ENCODE measurements at regions not wholly inside any gene's neighbourhood (a gene's known extent, or its start where the extent isn't known, plus 50 kb on each side); places are given as distances from the start of the nearest gene placed in this dataset.

DNA sequence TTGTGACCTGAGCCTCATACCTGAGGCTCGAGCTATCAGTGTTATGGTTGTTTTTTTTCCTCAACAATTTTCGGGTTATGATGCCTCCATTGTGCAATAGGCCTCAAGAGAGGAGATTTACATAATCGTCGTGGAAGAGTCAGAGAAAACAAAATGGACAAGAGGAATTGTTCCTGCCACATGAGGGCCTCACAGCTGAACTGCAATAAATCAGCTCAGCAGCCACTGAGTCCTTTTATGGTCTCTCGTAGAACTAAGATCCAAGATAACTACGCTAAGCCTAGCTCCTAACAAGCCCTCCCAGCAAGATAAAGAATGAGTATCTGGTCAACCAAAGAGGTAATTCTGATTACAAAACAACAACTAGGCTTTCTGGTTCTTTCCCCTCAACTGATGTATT is 336.8 kb downstream of the WDR11 start:
- Mint-ChIP-seq H3K27me3 (ENCODE audit: insufficient read depth, low read depth, poor library complexity) (no peaks in the 10 kb centered on the region), H3K9me3 (no peaks in the 10 kb centered on the region), H3K4me3 (no peak overlapping the region), H3K4me1 (peaks cover 4% of the 10 kb centered on the region; the same call in 1 of the 3 replicates), H3K27ac (no peak overlapping the region), H3K36me3 (ENCODE audit: low read depth) (no peaks in the 10 kb centered on the region)
- DNase-seq (ENCODE audit: low spot score) = peak; percentile 14
- H3K36me3 ChIP-seq (ENCODE audit: insufficient read depth) = no peaks in the 10 kb centered on the region
- H4K20me1 ChIP-seq (replicated peaks; ENCODE audit: insufficient read depth) = no peaks in the 10 kb centered on the region
- no peak overlapping the region for H3K4me2 ChIP-seq
- H3K9me2 ChIP-seq (ENCODE audit: insufficient read depth) = no peaks in the 10 kb centered on the region
- H3K27ac ChIP-seq (ENCODE audit: low read depth) = no peak overlapping the region
- no peak overlapping the region for H3K4me3 ChIP-seq
- H3K27me3 ChIP-seq (ENCODE audit: insufficient read depth) = no peaks in the 10 kb centered on the region
- no peaks in the 10 kb centered on the region for H3F3A ChIP-seq (replicated peaks; ENCODE audit: low read depth)
- no peak overlapping the region; the same call in 1 of the 2 replicates for H2AFZ ChIP-seq
- no peak for ATAC-seq
- no peaks in the 10 kb centered on the region for H3K4me1 ChIP-seq (ENCODE audit: insufficient read depth)
- TF ChIP-seq, protein P1, sequence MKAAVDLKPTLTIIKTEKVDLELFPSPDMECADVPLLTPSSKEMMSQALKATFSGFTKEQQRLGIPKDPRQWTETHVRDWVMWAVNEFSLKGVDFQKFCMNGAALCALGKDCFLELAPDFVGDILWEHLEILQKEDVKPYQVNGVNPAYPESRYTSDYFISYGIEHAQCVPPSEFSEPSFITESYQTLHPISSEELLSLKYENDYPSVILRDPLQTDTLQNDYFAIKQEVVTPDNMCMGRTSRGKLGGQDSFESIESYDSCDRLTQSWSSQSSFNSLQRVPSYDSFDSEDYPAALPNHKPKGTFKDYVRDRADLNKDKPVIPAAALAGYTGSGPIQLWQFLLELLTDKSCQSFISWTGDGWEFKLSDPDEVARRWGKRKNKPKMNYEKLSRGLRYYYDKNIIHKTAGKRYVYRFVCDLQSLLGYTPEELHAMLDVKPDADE (IDR thresholded peaks at IDR 0.05) = no peak
- TF ChIP-seq, protein P2, sequence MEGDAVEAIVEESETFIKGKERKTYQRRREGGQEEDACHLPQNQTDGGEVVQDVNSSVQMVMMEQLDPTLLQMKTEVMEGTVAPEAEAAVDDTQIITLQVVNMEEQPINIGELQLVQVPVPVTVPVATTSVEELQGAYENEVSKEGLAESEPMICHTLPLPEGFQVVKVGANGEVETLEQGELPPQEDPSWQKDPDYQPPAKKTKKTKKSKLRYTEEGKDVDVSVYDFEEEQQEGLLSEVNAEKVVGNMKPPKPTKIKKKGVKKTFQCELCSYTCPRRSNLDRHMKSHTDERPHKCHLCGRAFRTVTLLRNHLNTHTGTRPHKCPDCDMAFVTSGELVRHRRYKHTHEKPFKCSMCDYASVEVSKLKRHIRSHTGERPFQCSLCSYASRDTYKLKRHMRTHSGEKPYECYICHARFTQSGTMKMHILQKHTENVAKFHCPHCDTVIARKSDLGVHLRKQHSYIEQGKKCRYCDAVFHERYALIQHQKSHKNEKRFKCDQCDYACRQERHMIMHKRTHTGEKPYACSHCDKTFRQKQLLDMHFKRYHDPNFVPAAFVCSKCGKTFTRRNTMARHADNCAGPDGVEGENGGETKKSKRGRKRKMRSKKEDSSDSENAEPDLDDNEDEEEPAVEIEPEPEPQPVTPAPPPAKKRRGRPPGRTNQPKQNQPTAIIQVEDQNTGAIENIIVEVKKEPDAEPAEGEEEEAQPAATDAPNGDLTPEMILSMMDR (conservative IDR thresholded peaks at IDR 0.05; ENCODE audit: low read depth in 2 of 2) = peak in 1 of 2 experiments; percentile 40; a peak in 2 of 4 replicates
- H3K79me2 ChIP-seq (replicated peaks; ENCODE audit: insufficient read depth) = no peaks in the 10 kb centered on the region

DNA sequence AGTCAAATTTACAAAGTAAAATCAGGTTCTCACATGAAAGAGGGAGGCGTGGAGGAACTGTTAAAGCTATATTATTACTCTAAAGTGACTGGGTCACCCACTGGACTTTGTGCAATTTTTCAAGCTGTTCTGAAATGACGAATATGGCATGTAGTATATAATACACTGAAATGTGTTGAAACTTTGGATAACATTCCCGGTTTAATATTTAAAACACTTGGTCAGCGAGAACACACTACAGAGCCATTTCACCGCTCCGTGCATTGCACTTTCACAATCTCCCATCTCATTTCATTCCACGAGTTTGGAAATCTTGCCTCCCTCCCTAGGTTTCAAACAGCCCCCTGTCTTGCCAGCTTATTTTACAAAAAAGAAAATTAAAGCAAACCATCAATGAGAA is 337.9 kb downstream of the WDR11 start:
- Histone ChIP-seq H3K4me2 (no peak overlapping the region), H3K27me3 (ENCODE audit: insufficient read depth) (no peaks in the 10 kb centered on the region), H3K4me1 (ENCODE audit: insufficient read depth) (no peaks in the 10 kb centered on the region), H3K4me3 (no peak overlapping the region), H3K27ac (ENCODE audit: low read depth) (no peak overlapping the region), H3K36me3 (ENCODE audit: insufficient read depth) (no peaks in the 10 kb centered on the region), H4K20me1 (replicated peaks; ENCODE audit: insufficient read depth) (no peaks in the 10 kb centered on the region), H3K9me2 (ENCODE audit: insufficient read depth) (0 out of 2 replicates have a peak, but pooled peaks cover 2% of the 10 kb centered on the region), H2AFZ (peak overlapping the region; percentile 80; the same call in 1 of the 2 replicates), H3K79me2 (replicated peaks; ENCODE audit: insufficient read depth) (no peaks in the 10 kb centered on the region), H3F3A (replicated peaks; ENCODE audit: low read depth) (no peaks in the 10 kb centered on the region)
- Mint-ChIP-seq H3K27me3 (ENCODE audit: insufficient read depth, low read depth, poor library complexity) (no peaks in the 10 kb centered on the region), H3K4me1 (peaks cover 4% of the 10 kb centered on the region; the same call in 1 of the 3 replicates), H3K27ac (no peak overlapping the region), H3K4me3 (no peak overlapping the region), H3K9me3 (no peaks in the 10 kb centered on the region), H3K36me3 (ENCODE audit: low read depth) (no peaks in the 10 kb centered on the region)
- DNase-seq (ENCODE audit: low spot score) = no peak
- TF ChIP-seq CREB1 (CRISPR knock-in tag; IDR thresholded peaks at IDR 0.05; ENCODE audit: low read depth) (no peak), ZNF114 (CRISPR knock-in tag; IDR thresholded peaks at IDR 0.05) (no peak)
- TF ChIP-seq, protein P3, sequence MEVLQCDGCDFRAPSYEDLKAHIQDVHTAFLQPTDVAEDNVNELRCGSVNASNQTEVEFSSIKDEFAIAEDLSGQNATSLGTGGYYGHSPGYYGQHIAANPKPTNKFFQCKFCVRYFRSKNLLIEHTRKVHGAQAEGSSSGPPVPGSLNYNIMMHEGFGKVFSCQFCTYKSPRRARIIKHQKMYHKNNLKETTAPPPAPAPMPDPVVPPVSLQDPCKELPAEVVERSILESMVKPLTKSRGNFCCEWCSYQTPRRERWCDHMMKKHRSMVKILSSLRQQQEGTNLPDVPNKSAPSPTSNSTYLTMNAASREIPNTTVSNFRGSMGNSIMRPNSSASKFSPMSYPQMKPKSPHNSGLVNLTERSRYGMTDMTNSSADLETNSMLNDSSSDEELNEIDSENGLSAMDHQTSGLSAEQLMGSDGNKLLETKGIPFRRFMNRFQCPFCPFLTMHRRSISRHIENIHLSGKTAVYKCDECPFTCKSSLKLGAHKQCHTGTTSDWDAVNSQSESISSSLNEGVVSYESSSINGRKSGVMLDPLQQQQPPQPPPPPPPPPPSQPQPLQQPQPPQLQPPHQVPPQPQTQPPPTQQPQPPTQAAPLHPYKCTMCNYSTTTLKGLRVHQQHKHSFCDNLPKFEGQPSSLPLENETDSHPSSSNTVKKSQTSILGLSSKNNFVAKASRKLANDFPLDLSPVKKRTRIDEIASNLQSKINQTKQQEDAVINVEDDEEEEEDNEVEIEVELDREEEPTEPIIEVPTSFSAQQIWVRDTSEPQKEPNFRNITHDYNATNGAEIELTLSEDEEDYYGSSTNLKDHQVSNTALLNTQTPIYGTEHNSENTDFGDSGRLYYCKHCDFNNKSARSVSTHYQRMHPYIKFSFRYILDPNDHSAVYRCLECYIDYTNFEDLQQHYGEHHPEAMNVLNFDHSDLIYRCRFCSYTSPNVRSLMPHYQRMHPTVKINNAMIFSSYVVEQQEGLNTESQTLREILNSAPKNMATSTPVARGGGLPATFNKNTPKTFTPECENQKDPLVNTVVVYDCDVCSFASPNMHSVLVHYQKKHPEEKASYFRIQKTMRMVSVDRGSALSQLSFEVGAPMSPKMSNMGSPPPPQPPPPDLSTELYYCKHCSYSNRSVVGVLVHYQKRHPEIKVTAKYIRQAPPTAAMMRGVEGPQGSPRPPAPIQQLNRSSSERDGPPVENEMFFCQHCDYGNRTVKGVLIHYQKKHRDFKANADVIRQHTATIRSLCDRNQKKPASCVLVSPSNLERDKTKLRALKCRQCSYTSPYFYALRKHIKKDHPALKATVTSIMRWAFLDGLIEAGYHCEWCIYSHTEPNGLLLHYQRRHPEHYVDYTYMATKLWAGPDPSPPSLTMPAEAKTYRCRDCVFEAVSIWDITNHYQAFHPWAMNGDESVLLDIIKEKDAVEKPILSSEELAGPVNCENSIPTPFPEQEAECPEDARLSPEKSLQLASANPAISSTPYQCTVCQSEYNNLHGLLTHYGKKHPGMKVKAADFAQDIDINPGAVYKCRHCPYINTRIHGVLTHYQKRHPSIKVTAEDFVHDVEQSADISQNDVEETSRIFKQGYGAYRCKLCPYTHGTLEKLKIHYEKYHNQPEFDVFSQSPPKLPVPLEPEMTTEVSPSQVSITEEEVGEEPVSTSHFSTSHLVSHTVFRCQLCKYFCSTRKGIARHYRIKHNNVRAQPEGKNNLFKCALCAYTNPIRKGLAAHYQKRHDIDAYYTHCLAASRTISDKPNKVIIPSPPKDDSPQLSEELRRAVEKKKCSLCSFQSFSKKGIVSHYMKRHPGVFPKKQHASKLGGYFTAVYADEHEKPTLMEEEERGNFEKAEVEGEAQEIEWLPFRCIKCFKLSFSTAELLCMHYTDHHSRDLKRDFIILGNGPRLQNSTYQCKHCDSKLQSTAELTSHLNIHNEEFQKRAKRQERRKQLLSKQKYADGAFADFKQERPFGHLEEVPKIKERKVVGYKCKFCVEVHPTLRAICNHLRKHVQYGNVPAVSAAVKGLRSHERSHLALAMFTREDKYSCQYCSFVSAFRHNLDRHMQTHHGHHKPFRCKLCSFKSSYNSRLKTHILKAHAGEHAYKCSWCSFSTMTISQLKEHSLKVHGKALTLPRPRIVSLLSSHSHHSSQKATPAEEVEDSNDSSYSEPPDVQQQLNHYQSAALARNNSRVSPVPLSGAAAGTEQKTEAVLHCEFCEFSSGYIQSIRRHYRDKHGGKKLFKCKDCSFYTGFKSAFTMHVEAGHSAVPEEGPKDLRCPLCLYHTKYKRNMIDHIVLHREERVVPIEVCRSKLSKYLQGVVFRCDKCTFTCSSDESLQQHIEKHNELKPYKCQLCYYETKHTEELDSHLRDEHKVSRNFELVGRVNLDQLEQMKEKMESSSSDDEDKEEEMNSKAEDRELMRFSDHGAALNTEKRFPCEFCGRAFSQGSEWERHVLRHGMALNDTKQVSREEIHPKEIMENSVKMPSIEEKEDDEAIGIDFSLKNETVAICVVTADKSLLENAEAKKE (CRISPR knock-in tag; IDR thresholded peaks at IDR 0.05) = no peak
- no peak for ATAC-seq

All from GM23338 (cell line).